GM19099 (cell line): ENCODE measurements at regions not wholly inside any gene's neighbourhood (a gene's known extent, or its start where the extent isn't known, plus 50 kb on each side); places are given as distances from the start of the nearest gene placed in this dataset.

Experiments used
- POLR2A ChIP-seq: IDR thresholded peaks from 3 replicates; pipeline ENCODE4 v1.6.1; 2011; ENCODE audit warnings: low read depth; ENCODE audit not compliant: insufficient read length; ENCODE audit errors: extremely low read depth

- TF ChIP-seq POLR2A = no peak
Measured at GRCh38 chr6:88428068-88428467, 261.9 kb upstream of the CNR1 start.

- no peak for TF ChIP-seq POLR2A
Measured at GRCh38 chr6:88426005-88426404, 259.9 kb upstream of the CNR1 start.

GRCh38 chr6:88422831-88423230 is 256.7 kb upstream of the CNR1 start:
- TF ChIP-seq POLR2A = no peak

GRCh38 chr6:88413459-88413858 is 247.3 kb upstream of the CNR1 start:
- TF ChIP-seq POLR2A = no peak

DNA sequence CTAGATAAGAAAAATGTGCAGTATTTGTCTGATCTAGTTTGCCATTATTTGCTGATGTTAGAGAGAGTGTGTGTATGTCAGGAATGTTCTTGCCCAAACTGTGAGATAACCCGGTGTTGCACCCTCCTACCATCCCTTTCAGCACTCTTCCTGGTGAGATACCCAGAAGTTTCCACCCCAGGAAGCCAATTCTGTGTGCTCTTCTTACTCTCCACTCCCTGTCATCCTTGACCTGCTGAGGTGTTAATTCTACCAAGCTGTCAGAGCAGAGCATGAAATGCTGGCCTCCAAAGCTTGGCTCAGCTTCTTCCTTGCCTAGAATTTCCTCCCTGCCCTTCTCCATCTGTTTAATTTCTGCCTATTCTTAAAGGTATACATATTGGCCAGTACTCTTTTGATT is 237.3 kb upstream of the CNR1 start:
- TF ChIP-seq POLR2A = no peak

DNA sequence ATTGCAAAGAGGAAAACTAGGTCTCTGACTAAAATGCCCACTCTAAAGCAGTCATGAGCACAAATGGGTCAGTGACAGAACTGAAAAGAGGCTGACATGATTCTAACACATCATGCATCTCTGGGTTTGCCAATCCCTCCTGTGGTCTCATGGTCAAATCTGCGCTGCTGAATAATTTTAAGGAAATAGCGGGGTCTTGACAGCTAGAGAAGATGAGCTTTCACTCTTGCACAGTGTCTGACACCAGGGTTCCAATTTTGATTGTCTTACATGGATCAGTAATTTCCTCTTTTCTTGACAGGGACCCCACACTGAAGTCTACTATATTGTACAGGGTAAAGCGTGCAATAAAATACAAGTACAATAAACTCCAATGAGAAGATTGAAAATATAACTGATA is 236.8 kb upstream of the CNR1 start:
- no peak for TF ChIP-seq POLR2A

DNA sequence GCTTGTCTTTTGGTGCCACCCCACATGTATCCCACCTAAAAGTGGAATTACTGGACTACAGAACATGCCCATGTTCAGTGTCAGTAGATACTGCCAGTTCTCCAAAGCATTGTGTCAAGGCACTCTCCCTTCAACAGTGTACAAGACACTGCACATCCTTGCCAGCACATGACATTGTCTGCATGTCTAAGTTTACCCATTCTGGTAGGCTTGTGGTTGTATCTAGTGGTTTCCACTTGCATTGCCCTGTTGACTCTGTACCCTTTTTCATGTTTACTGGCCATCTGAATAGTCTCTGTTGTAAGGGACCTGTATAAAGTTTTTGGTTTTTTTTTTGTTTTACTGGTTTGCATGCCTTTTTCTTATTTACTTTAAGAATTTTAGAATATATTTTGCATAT is 222.4 kb upstream of the CNR1 start:
- no peak for TF ChIP-seq POLR2A

DNA sequence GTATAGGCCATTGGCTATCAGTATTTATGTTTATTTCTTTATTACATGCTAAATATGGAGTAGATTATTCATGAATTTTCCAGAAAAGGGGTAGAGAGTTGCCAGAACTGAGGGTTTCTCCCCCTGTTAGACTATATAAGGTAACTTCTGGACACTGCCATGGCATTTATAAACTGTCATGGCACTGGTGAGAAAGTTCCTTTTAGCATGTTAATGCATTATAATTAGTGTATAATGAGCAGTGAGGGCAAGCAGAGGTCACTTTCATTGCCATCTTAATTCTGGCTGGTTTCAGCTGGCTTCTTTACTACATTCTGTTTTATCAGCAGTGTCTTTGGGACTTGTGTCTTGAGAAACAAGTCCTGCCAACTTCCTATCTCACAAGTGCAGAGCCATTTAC is 220.0 kb upstream of the CNR1 start:
- TF ChIP-seq POLR2A = no peak

DNA sequence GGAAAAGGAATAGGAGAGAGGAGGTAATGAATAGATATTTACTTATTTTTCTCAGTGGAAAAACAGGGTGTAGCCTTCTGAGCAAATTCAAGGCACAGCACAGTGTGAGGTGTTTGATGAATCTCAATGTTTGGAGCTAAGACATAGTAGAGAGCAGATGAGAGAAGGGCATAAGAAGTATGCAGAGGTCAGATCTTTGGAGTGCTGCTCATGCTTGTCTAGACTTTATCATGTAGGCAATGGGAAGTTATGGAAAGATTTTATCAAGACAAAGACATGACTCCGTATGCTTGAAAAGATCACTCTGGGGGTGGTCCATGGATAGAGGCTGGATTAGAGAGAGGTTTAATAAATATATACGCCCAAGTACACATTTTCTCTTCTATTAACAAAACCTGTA is 217.0 kb upstream of the CNR1 start:
- no peak for TF ChIP-seq POLR2A

DNA sequence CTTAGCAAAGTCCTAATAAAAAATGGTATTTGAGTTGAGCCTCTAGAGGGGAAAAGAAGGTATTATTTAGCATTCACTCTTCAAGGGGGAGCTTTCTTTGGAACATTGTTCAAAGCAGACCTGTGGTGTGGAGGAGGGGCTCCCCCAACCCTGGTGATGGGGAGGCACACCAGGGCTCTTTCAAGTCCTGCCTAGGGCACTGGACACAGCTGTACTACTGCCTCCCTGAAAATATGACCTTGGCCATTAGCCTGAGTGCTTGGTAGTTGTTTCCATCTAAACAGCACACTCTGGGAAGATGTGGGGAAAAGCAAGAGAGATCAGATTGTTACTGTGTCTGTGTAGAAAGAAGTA is 215.1 kb upstream of the CNR1 start:
- no peak for TF ChIP-seq POLR2A

DNA sequence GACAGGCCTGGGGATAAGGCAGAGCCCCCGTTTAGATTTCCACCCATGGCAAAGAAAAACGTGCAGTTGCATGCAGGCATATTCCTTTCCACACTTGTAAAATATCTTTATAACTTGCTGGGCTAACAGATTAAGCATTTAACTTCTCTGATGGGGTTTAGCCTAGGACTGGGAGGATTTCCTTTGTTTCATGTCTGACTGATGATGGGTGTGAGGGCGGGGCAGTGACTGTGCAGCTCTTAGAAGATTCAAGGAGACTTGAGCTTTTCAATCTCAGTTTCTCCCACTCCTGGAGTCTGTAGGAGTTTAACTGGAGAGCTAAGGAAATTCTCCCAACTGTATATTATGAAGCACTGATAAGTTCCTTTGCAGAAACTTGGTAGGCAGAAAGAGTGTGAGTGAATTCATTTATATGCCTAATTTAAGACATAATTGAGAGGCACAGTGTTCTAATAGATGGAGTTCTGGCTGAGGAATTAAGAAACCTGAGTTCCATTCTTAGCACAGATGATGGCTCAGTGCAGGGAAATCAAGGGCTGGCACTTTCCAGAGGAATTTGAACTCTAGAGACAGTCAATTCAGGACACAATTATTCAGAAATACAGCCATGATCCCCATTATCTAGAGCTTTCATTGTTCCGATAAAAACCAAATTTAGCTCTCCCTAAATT is 214.6 kb upstream of the CNR1 start:
- TF ChIP-seq POLR2A = no peak

GRCh38 chr6:88380083-88380482 is 213.9 kb upstream of the CNR1 start:
- TF ChIP-seq POLR2A = no peak

DNA sequence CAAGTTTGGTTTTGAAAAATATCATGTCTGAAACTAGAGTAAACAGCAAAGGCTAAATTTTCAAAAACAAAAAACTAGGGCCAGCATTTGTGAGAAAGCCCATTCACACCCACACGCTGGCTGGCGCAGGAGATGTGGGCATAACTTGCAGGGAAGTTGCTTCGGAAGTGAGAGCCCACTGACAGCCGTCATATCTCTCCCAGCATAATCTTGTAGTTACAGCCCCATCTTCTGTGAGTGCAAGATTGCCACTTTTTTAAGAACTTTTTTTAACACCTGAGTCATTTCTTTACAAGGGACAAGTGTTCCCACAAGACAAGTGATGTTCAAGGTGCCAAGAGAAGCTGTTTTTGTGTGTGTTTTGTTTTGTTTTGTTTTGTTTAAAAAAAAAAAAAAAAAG is 212.5 kb upstream of the CNR1 start:
- no peak for TF ChIP-seq POLR2A

DNA sequence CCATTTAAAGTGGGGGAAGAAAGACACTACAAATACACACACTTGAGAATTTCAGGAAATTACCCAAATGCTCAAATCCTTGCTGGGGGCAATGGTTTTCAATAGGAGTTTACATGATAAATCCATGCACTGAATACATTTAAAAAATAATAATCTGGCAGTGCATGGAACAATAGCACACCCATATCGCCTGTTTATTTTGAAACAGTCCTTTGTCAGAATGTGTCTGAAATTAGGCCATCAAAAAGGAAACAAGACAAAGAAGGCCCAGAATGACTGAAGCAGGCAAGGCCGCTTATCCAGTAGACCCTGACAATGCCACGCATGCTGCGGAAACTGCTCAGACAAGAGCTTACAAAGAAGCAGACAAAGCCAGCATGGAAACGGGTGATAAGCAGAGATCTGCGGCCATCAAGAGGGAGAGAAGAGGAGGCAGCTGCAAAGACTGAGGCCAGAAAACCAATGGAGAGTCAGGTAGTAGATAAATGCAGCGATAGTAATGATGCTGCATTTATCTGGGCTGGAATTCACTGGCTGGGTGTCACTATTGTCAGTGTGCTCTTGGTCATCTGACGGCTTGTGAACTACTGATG is 211.9 kb upstream of the CNR1 start:
- TF ChIP-seq POLR2A = no peak

- TF ChIP-seq POLR2A = no peak
Measured at GRCh38 chr6:88376768-88377387, 210.7 kb upstream of the CNR1 start.

GRCh38 chr6:88376197-88376596 is 210.1 kb upstream of the CNR1 start:
- TF ChIP-seq POLR2A = no peak

DNA sequence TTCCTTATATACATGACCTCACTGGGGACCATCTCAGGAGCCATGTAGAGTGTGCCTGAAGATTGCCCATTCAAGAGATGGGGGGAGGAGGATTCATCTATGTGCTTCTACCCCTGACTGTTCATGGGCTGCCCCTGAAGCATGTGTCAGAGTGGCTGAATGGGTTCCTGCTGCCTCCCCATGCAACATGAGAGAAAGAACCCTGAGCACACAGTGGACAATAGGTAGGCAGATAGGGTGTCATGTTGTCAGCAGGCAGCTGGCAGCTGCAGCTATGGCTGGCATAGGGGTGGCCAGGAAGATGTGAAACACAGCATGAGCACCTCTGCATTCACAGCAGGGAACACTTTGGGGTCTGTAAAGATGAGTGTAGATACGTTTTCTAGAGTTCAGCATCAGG is 208.4 kb upstream of the CNR1 start:
- no peak for TF ChIP-seq POLR2A

- TF ChIP-seq POLR2A = no peak
Measured at GRCh38 chr6:88371480-88371879, 205.3 kb upstream of the CNR1 start.
